Smooth muscle cell (in vitro differentiated cells): ENCODE measurements at regions not wholly inside any gene's neighbourhood (a gene's known extent, or its start where the extent isn't known, plus 50 kb on each side); places are given as distances from the start of the nearest gene placed in this dataset.

ENCODE experiments used
- DNase-seq: peaks from one replicate; lab custom pipeline; 2025; ENCODE audit not compliant: unreplicated experiment; lab: John Stamatoyannopoulos, UW
- H2AFZ ChIP-seq: fragments of 200-600 bp; sonication (generic); 2 replicates; pipeline ENCODE4 v1.6.0; 2016; ENCODE audit warnings: antibody characterized with exemption, low read depth, mild to moderate bottlenecking
- H3F3A ChIP-seq: fragments of 200-600 bp; sonication (generic); 2 replicates; pipeline ENCODE4 v1.6.0; 2017; ENCODE audit warnings: antibody characterized with exemption, low read depth
- H3K27ac ChIP-seq: fragments of 200-600 bp; sonication (generic); 2 replicates; pipeline ENCODE4 v1.5.1; 2016; ENCODE audit warnings: low read depth, mild to moderate bottlenecking
- H3K27me3 ChIP-seq: fragments of 200-600 bp; sonication (generic); 2 replicates; pipeline ENCODE4 v1.6.1; 2016; ENCODE audit warnings: low read depth, mild to moderate bottlenecking
- H3K36me3 ChIP-seq: fragments of 200-600 bp; sonication (generic); 2 replicates; pipeline ENCODE4 v1.5.1; 2016; ENCODE audit warnings: low read depth
- H3K4me1 ChIP-seq: fragments of 200-600 bp; sonication (generic); 2 replicates; pipeline ENCODE4 v1.5.1; 2016; ENCODE audit warnings: low read depth
- H3K4me2 ChIP-seq: fragments of 200-600 bp; sonication (generic); 2 replicates; pipeline ENCODE4 v1.6.0; 2016; ENCODE audit warnings: mild to moderate bottlenecking
- H3K4me3 ChIP-seq: fragments of 200-600 bp; sonication (generic); 2 replicates; pipeline ENCODE4 v1.5.1; 2016; ENCODE audit warnings: mild to moderate bottlenecking
- H3K79me2 ChIP-seq: fragments of 200-600 bp; sonication (generic); 2 replicates; pipeline ENCODE4 v1.6.0; 2016; ENCODE audit warnings: low read depth, mild to moderate bottlenecking
- H3K9ac ChIP-seq: fragments of 200-600 bp; sonication (generic); 2 replicates; pipeline ENCODE4 v1.6.0; 2016; ENCODE audit warnings: low read depth
- H3K9me3 ChIP-seq: fragments of 200-600 bp; sonication (generic); replicated peaks from 2 replicates; pipeline ENCODE4 v1.5.1; 2016; ENCODE audit warnings: low read depth
- H4K20me1 ChIP-seq: fragments of 200-600 bp; sonication (generic); 2 replicates; pipeline ENCODE4 v1.6.0; 2016; ENCODE audit warnings: low read depth
- CTCF ChIP-seq: fragments of 200-600 bp; sonication (generic); IDR thresholded peaks from 2 replicates; pipeline ENCODE4 v1.5.1; 2017; ENCODE audit warnings: borderline replicate concordance, mild to moderate bottlenecking, antibody characterized with exemption; ENCODE audit not compliant: insufficient read depth, poor library complexity, severe bottlenecking
- WGBS: methylation state at CpG from one replicate; pipeline ENCODE4 v1.1.7; 2016; ENCODE audit warnings: low lambda C conversion rate; 5-methylcytosine and 5-hydroxymethylcytosine counted together

DNA sequence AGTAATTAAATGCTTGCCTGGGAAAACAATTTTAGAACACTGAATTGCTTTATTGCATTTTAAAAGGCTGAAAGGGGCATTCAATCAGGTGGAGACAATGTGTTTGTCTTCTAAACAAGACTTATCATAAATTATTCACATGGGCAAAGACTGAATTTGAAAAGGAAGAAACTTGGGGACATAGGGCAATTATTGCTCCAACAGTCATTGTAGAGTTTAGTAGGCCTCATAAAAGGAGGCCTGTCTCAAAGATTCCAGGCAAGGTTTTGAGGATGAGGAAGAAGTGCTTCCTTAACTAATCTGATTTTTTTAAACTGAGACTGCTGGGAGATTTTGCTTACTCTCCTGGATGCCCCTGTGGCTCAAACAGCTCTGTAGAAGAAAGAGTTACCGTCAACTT is 174.4 kb upstream of the RPS6KA3 start:
- no peaks in the 10 kb centered on the region for H3K27me3 ChIP-seq
- no peak overlapping the region for H3K4me2 ChIP-seq
- no peaks in the 10 kb centered on the region for H3K79me2 ChIP-seq
- no peaks in the 10 kb centered on the region for H3F3A ChIP-seq
- H3K36me3 ChIP-seq = no peaks in the 10 kb centered on the region
- no peak for TF ChIP-seq CTCF
- no peaks in the 10 kb centered on the region for H4K20me1 ChIP-seq
- H3K27ac ChIP-seq = no peak overlapping the region
- WGBS = 83% methylated on average over 1 of the region's 1 CpG
- H3K4me1 ChIP-seq = no peaks in the 10 kb centered on the region
- no peaks in the 10 kb centered on the region for H3K9me3 ChIP-seq
- no peak for DNase-seq
- no peak overlapping the region for H3K4me3 ChIP-seq
- no peak overlapping the region for H2AFZ ChIP-seq
- H3K9ac ChIP-seq = no peak overlapping the region

GRCh38 chrX:20438871-20439526 is 172.3 kb upstream of the RPS6KA3 start:
- no peak for TF ChIP-seq CTCF
- Histone ChIP-seq H3K4me2 (no peak overlapping the region), H3K4me3 (no peak overlapping the region), H4K20me1 (no peaks in the 10 kb centered on the region), H3K36me3 (no peaks in the 10 kb centered on the region), H2AFZ (no peak overlapping the region), H3K79me2 (no peaks in the 10 kb centered on the region), H3K27me3 (no peaks in the 10 kb centered on the region), H3K9me3 (no peaks in the 10 kb centered on the region), H3K4me1 (no peaks in the 10 kb centered on the region), H3K27ac (no peak overlapping the region), H3K9ac (no peak overlapping the region), H3F3A (no peaks in the 10 kb centered on the region)
- WGBS = 79% methylated on average over 9 of the region's 9 CpGs
- no peak for DNase-seq

GRCh38 chrX:20437683-20438082 is 171.0 kb upstream of the RPS6KA3 start:
- no peaks in the 10 kb centered on the region for H3K27me3 ChIP-seq
- no peaks in the 10 kb centered on the region for H4K20me1 ChIP-seq
- H3K4me3 ChIP-seq = no peak overlapping the region
- no peak for TF ChIP-seq CTCF
- H3K9ac ChIP-seq = no peak overlapping the region
- no peak overlapping the region for H2AFZ ChIP-seq
- no peak overlapping the region for H3K27ac ChIP-seq
- H3F3A ChIP-seq = no peaks in the 10 kb centered on the region
- no peaks in the 10 kb centered on the region for H3K36me3 ChIP-seq
- H3K79me2 ChIP-seq = no peaks in the 10 kb centered on the region
- no peak overlapping the region for H3K4me2 ChIP-seq
- no peaks in the 10 kb centered on the region for H3K4me1 ChIP-seq
- WGBS = 53% methylated on average over 1 of the region's 1 CpG
- no peak for DNase-seq
- no peaks in the 10 kb centered on the region for H3K9me3 ChIP-seq

GRCh38 chrX:20435913-20436312 is 169.2 kb upstream of the RPS6KA3 start:
- no peaks in the 10 kb centered on the region for H3K36me3 ChIP-seq
- TF ChIP-seq CTCF = no peak
- H3K4me1 ChIP-seq = no peaks in the 10 kb centered on the region
- no peak for DNase-seq
- H3K9ac ChIP-seq = no peak overlapping the region
- 72% methylated on average over 1 of the region's 1 CpG for WGBS
- no peaks in the 10 kb centered on the region for H3K27me3 ChIP-seq
- no peaks in the 10 kb centered on the region for H4K20me1 ChIP-seq
- H3K27ac ChIP-seq = no peak overlapping the region
- H2AFZ ChIP-seq = no peak overlapping the region
- no peak overlapping the region for H3K4me2 ChIP-seq
- no peaks in the 10 kb centered on the region for H3K79me2 ChIP-seq
- H3K4me3 ChIP-seq = no peak overlapping the region
- no peaks in the 10 kb centered on the region for H3F3A ChIP-seq
- no peaks in the 10 kb centered on the region for H3K9me3 ChIP-seq
